ENCODE measurements at regions not wholly inside any gene's neighbourhood (a gene's known extent, or its start where the extent isn't known, plus 50 kb on each side); places are given as distances from the start of the nearest gene placed in this dataset.
"Not testable (repeated sequence)": the region's sequence is repeated elsewhere in the genome, so short reads cannot be mapped to it uniquely, and the experiment has no call there.

GRCh38 chr3:95710684-95711083 is 1103.7 kb upstream of the EPHA6 start:
- no peak for DNase-seq

- no peak for DNase-seq
Measured at GRCh38 chr3:95711789-95712188, 1102.6 kb upstream of the EPHA6 start.

GRCh38 chr3:95715128-95715527 is 1099.3 kb upstream of the EPHA6 start:
- no peak for DNase-seq

GRCh38 chr3:95717048-95717447 is 1097.3 kb upstream of the EPHA6 start:
- DNase-seq: no peak

GRCh38 chr3:95718168-95718567 is 1096.2 kb upstream of the EPHA6 start:
- DNase-seq: no peak

GRCh38 chr3:95719481-95719880 is 1094.9 kb upstream of the EPHA6 start:
- no peak for DNase-seq

GRCh38 chr3:95721938-95722337 is 1092.5 kb upstream of the EPHA6 start:
- DNase-seq: peak; percentile 17

- no peak for DNase-seq
Measured at GRCh38 chr3:95725770-95726169, 1088.6 kb upstream of the EPHA6 start.

- no peak for DNase-seq
Measured at GRCh38 chr3:95731753-95732152, 1082.6 kb upstream of the EPHA6 start.

- DNase-seq: no peak
Measured at GRCh38 chr3:95733336-95733735, 1081.1 kb upstream of the EPHA6 start.

- no peak for DNase-seq
Measured at GRCh38 chr3:95738045-95738444, 1076.3 kb upstream of the EPHA6 start.

- not testable (repeated sequence) for DNase-seq
Measured at GRCh38 chr3:95744896-95745295, 1069.5 kb upstream of the EPHA6 start.

GRCh38 chr3:95750097-95750496 is 1064.3 kb upstream of the EPHA6 start:
- no peak for DNase-seq

- DNase-seq: no peak
Measured at GRCh38 chr3:95751509-95751908, 1062.9 kb upstream of the EPHA6 start.

GRCh38 chr3:95752199-95752598 is 1062.2 kb upstream of the EPHA6 start:
- no peak for DNase-seq

GRCh38 chr3:95758707-95759106 is 1055.7 kb upstream of the EPHA6 start:
- no peak for DNase-seq

- DNase-seq: no peak
Measured at GRCh38 chr3:95759614-95760301, 1054.6 kb upstream of the EPHA6 start.

GRCh38 chr3:95775486-95776094 is 1038.8 kb upstream of the EPHA6 start:
- no peak for DNase-seq

- no peak for DNase-seq
Measured at GRCh38 chr3:95781598-95781997, 1032.8 kb upstream of the EPHA6 start.

GRCh38 chr3:95789111-95789510 is 1025.3 kb upstream of the EPHA6 start:
- no peak for DNase-seq

GRCh38 chr3:95797081-95797480 is 1017.3 kb upstream of the EPHA6 start:
- DNase-seq: no peak

- no peak for DNase-seq
Measured at GRCh38 chr3:95798628-95799027, 1015.8 kb upstream of the EPHA6 start.

- DNase-seq: no peak
Measured at GRCh38 chr3:95810462-95810861, 1003.9 kb upstream of the EPHA6 start.

- no peak for DNase-seq
Measured at GRCh38 chr3:95813244-95813643, 1001.1 kb upstream of the EPHA6 start.

- no peak for DNase-seq
Measured at GRCh38 chr3:95815828-95816227, 998.6 kb upstream of the EPHA6 start.
